ACC112 (cell line): ENCODE measurements at regions not wholly inside any gene's neighbourhood (a gene's known extent, or its start where the extent isn't known, plus 50 kb on each side); places are given as distances from the start of the nearest gene placed in this dataset.

Experiments used
- H2AFZ ChIP-seq: fragments of 200-600 bp; sonication (generic); one replicate; pipeline ENCODE4 v1.6.0; 2017; ENCODE audit warnings: antibody characterized with exemption, low read length; ENCODE audit not compliant: unreplicated experiment
- H3K27ac ChIP-seq: fragments of 200-600 bp; sonication (generic); 2 replicates; pipeline ENCODE4 v1.5.1; 2014; ENCODE audit warnings: low read depth, mild to moderate bottlenecking, antibody characterized with exemption, low read length, moderate library complexity
- H3K27me3 ChIP-seq: fragments of 200-600 bp; sonication (generic); 2 replicates; pipeline ENCODE4 v1.6.1; 2014; ENCODE audit warnings: mild to moderate bottlenecking, antibody characterized with exemption, low read length, moderate library complexity, mixed read lengths; ENCODE audit not compliant: insufficient read depth
- H3K36me3 ChIP-seq: fragments of 200-600 bp; sonication (generic); 2 replicates; pipeline ENCODE4 v1.6.1; 2016; ENCODE audit warnings: mild to moderate bottlenecking, antibody characterized with exemption, low read length, moderate library complexity, mixed read lengths; ENCODE audit not compliant: insufficient read depth
- H3K4me1 ChIP-seq: fragments of 200-600 bp; sonication (generic); one replicate; pipeline ENCODE4 v1.6.1; 2016; ENCODE audit warnings: low read length, mixed read lengths; ENCODE audit not compliant: insufficient read depth, unreplicated experiment, control insufficient read depth
- H3K4me3 ChIP-seq: fragments of 200-600 bp; sonication (generic); 2 replicates; pipeline ENCODE4 v1.5.1; 2014; ENCODE audit warnings: mild to moderate bottlenecking, low read depth, low read length
- H3K79me2 ChIP-seq: fragments of 200-600 bp; sonication (generic); one replicate; pipeline ENCODE4 v1.6.0; 2016; ENCODE audit warnings: low read length; ENCODE audit not compliant: control insufficient read depth, unreplicated experiment, insufficient read depth

- Histone ChIP-seq H3K79me2 (no peaks in the 10 kb centered on the region), H3K27ac (no peak overlapping the region), H3K4me3 (no peak overlapping the region)
These were observed 112.8 kb upstream of the PSMD7 start for GRCh38 chr16:74183601-74184360.

GRCh38 chr16:74169687-74170376, 126.8 kb upstream of the PSMD7 start:
- H3K27ac ChIP-seq: no peak overlapping the region
- peak overlapping the region; percentile 72 for H3K4me3 ChIP-seq

More at GRCh38 chr16:74183601-74184360, 112.8 kb upstream of the PSMD7 start:
- H2AFZ ChIP-seq: no peak overlapping the region
- no peaks in the 10 kb centered on the region for H3K4me1 ChIP-seq
- no peaks in the 10 kb centered on the region for H3K36me3 ChIP-seq
- H3K27me3 ChIP-seq: no peaks in the 10 kb centered on the region

GRCh38 chr16:74169066-74169465, 127.5 kb upstream of the PSMD7 start:
- Histone ChIP-seq H3K4me3 (no peak overlapping the region), H3K36me3 (no peaks in the 10 kb centered on the region), H3K27ac (no peak overlapping the region), H2AFZ (no peak overlapping the region), H3K79me2 (no peaks in the 10 kb centered on the region), H3K4me1 (no peaks in the 10 kb centered on the region), H3K27me3 (0 out of 2 replicates have a peak, but pooled peaks cover 3% of the 10 kb centered on the region)

More at GRCh38 chr16:74169687-74170376, 126.8 kb upstream of the PSMD7 start:
- H3K79me2 ChIP-seq: no peaks in the 10 kb centered on the region
- H3K27me3 ChIP-seq: 0 out of 2 replicates have a peak, but pooled peaks cover 3% of the 10 kb centered on the region
- H3K4me1 ChIP-seq: no peaks in the 10 kb centered on the region
- H2AFZ ChIP-seq: peak overlapping the region; percentile 80
- no peaks in the 10 kb centered on the region for H3K36me3 ChIP-seq

GRCh38 chr16:74168445-74168844, 128.2 kb upstream of the PSMD7 start:
- Histone ChIP-seq H2AFZ (no peak overlapping the region), H3K4me3 (no peak overlapping the region), H3K79me2 (no peaks in the 10 kb centered on the region), H3K27me3 (0 out of 2 replicates have a peak, but pooled peaks cover 3% of the 10 kb centered on the region), H3K36me3 (no peaks in the 10 kb centered on the region), H3K27ac (no peak overlapping the region), H3K4me1 (no peaks in the 10 kb centered on the region)

GRCh38 chr16:74166456-74166855, 130.2 kb upstream of the PSMD7 start:
- Histone ChIP-seq H3K4me1 (no peaks in the 10 kb centered on the region), H3K36me3 (no peaks in the 10 kb centered on the region), H3K27ac (no peak overlapping the region), H3K27me3 (0 out of 2 replicates have a peak, but pooled peaks cover 3% of the 10 kb centered on the region), H3K4me3 (no peak overlapping the region), H2AFZ (no peak overlapping the region), H3K79me2 (no peaks in the 10 kb centered on the region)

- no peaks in the 10 kb centered on the region for H3K36me3 ChIP-seq
These were observed 131.0 kb upstream of the PSMD7 start for GRCh38 chr16:74165566-74166080.

GRCh38 chr16:74160759-74161158, 135.9 kb upstream of the PSMD7 start:
- H3K4me3 ChIP-seq: no peak overlapping the region
- H3K4me1 ChIP-seq: no peaks in the 10 kb centered on the region

More at GRCh38 chr16:74165566-74166080, 131.0 kb upstream of the PSMD7 start:
- H3K27ac ChIP-seq: no peak overlapping the region
- H3K4me3 ChIP-seq: no peak overlapping the region
- H3K4me1 ChIP-seq: no peaks in the 10 kb centered on the region
- 0 out of 2 replicates have a peak, but pooled peaks cover 3% of the 10 kb centered on the region for H3K27me3 ChIP-seq
- no peaks in the 10 kb centered on the region for H3K79me2 ChIP-seq
- H2AFZ ChIP-seq: no peak overlapping the region

GRCh38 chr16:74153773-74154172, 142.8 kb upstream of the PSMD7 start:
- Histone ChIP-seq H3K36me3 (no peaks in the 10 kb centered on the region), H3K4me3 (no peak overlapping the region)

More at GRCh38 chr16:74160759-74161158, 135.9 kb upstream of the PSMD7 start:
- H2AFZ ChIP-seq: no peak overlapping the region
- H3K79me2 ChIP-seq: no peaks in the 10 kb centered on the region
- H3K36me3 ChIP-seq: no peaks in the 10 kb centered on the region
- no peak overlapping the region for H3K27ac ChIP-seq
- no peaks in the 10 kb centered on the region for H3K27me3 ChIP-seq

GRCh38 chr16:74146643-74147042, 150.0 kb upstream of the PSMD7 start:
- H3K4me1 ChIP-seq: no peaks in the 10 kb centered on the region
- H3K27ac ChIP-seq: no peak overlapping the region
- H3K27me3 ChIP-seq: no peaks in the 10 kb centered on the region
- H3K4me3 ChIP-seq: no peak overlapping the region
- no peaks in the 10 kb centered on the region for H3K79me2 ChIP-seq
- H3K36me3 ChIP-seq: no peaks in the 10 kb centered on the region
- H2AFZ ChIP-seq: no peak overlapping the region

More at GRCh38 chr16:74153773-74154172, 142.8 kb upstream of the PSMD7 start:
- Histone ChIP-seq H2AFZ (no peak overlapping the region), H3K27me3 (no peaks in the 10 kb centered on the region), H3K27ac (no peak overlapping the region), H3K4me1 (no peaks in the 10 kb centered on the region), H3K79me2 (no peaks in the 10 kb centered on the region)

GRCh38 chr16:74143171-74143570, 153.4 kb upstream of the PSMD7 start:
- no peak overlapping the region for H3K4me3 ChIP-seq
- H2AFZ ChIP-seq: no peak overlapping the region
- H3K36me3 ChIP-seq: no peaks in the 10 kb centered on the region
- H3K79me2 ChIP-seq: no peaks in the 10 kb centered on the region
- no peak overlapping the region for H3K27ac ChIP-seq
- H3K27me3 ChIP-seq: no peaks in the 10 kb centered on the region
- no peaks in the 10 kb centered on the region for H3K4me1 ChIP-seq
